Activated naive CD8-positive, alpha-beta T cell treated with anti-CD3 and anti-CD28 coated beads, Interleukin-2, amount 10 ng/mL, durations not matched to agents 7 days and 5 days (primary cell): ENCODE measurements at regions not wholly inside any gene's neighbourhood (a gene's known extent, or its start where the extent isn't known, plus 50 kb on each side); places are given as distances from the start of the nearest gene placed in this dataset.
"Not testable (repeated sequence)": the region's sequence is repeated elsewhere in the genome, so short reads cannot be mapped to it uniquely, and the experiment has no call there.

Experiments used
- ATAC-seq: fragments of 150-1000 bp; cut with Tn5 transposase; one replicate; pipeline ENCODE4 v1.10.0; 2021; ENCODE audit warnings: low read depth, moderate library complexity
- POLR2A ChIA-PET: fragments of 350-600 bp; sonication (Branson Sonifier 250); formaldehyde crosslinking; loops from one replicate; lab custom pipeline; 2021; ENCODE audit warnings: antibody characterized with exemption; lab: Charles Lee
- DNase-seq: peaks from one replicate; pipeline ENCODE4 v3.0.0; 2021
- H3K27ac Mint-ChIP-seq: one replicate; pipeline ENCODE4 v1.8.0; 2022; ENCODE audit warnings: mild to moderate bottlenecking, mixed read lengths
- H3K27me3 Mint-ChIP-seq: one replicate; pipeline ENCODE4 v1.8.0; 2022; ENCODE audit warnings: mild to moderate bottlenecking, moderate library complexity, mixed read lengths
- H3K36me3 Mint-ChIP-seq: one replicate; pipeline ENCODE4 v1.8.0; 2021; ENCODE audit warnings: mild to moderate bottlenecking, mixed read lengths
- H3K4me1 Mint-ChIP-seq: one replicate; pipeline ENCODE4 v1.8.0; 2021; ENCODE audit warnings: mixed read lengths
- H3K4me3 Mint-ChIP-seq: one replicate; pipeline ENCODE4 v1.8.0; 2022; ENCODE audit warnings: mild to moderate bottlenecking, moderate library complexity, mixed read lengths
- H3K9me3 Mint-ChIP-seq: one replicate; pipeline ENCODE4 v1.8.0; 2021; ENCODE audit warnings: mixed read lengths

- no peaks in the 10 kb centered on the region for H3K36me3 Mint-ChIP-seq
Observed at GRCh38 chr14:94827711-94828447, 58.0 kb upstream of the GSC start.

GRCh38 chr14:94826774-94827173 lies 56.9 kb upstream of the GSC start:
- Mint-ChIP-seq H3K27ac (no peak overlapping the region), H3K36me3 (no peaks in the 10 kb centered on the region), H3K27me3 (peaks cover 8% of the 10 kb centered on the region), H3K4me3 (no peak overlapping the region), H3K9me3 (no peaks in the 10 kb centered on the region), H3K4me1 (no peaks in the 10 kb centered on the region)
- POLR2A ChIA-PET: no interaction called here
- no peak for ATAC-seq
- no peak for DNase-seq

More at GRCh38 chr14:94827711-94828447, 58.0 kb upstream of the GSC start:
- no peak overlapping the region for H3K4me3 Mint-ChIP-seq
- POLR2A ChIA-PET: interaction anchor here (0.7 kb wide), 1 partner anchor 385 kb away, joined by 3 read pairs; no protein-coding TSS in a partner anchor
- H3K27me3 Mint-ChIP-seq: peaks cover 5% of the 10 kb centered on the region
- no peak overlapping the region for H3K27ac Mint-ChIP-seq
- H3K9me3 Mint-ChIP-seq: no peaks in the 10 kb centered on the region
- DNase-seq: no peak
- no peaks in the 10 kb centered on the region for H3K4me1 Mint-ChIP-seq
- ATAC-seq: no peak

- Mint-ChIP-seq H3K36me3 (no peaks in the 10 kb centered on the region), H3K4me3 (no peak overlapping the region), H3K4me1 (no peaks in the 10 kb centered on the region), H3K27me3 (peaks cover 8% of the 10 kb centered on the region), H3K9me3 (no peaks in the 10 kb centered on the region), H3K27ac (no peak overlapping the region)
- DNase-seq (no peak), ATAC-seq (no peak)
- POLR2A ChIA-PET: no interaction called here
Observed at GRCh38 chr14:94823556-94824341, 53.8 kb upstream of the GSC start.

- no peak for DNase-seq
- no peak for ATAC-seq
- H3K36me3 Mint-ChIP-seq: no peaks in the 10 kb centered on the region
- H3K27ac Mint-ChIP-seq: no peak overlapping the region
- no peaks in the 10 kb centered on the region for H3K9me3 Mint-ChIP-seq
- no peak overlapping the region for H3K4me3 Mint-ChIP-seq
- H3K27me3 Mint-ChIP-seq: peaks cover 5% of the 10 kb centered on the region
- POLR2A ChIA-PET: no interaction called here
- no peaks in the 10 kb centered on the region for H3K4me1 Mint-ChIP-seq
Observed at GRCh38 chr14:94821705-94822104, 51.8 kb upstream of the GSC start.

DNA sequence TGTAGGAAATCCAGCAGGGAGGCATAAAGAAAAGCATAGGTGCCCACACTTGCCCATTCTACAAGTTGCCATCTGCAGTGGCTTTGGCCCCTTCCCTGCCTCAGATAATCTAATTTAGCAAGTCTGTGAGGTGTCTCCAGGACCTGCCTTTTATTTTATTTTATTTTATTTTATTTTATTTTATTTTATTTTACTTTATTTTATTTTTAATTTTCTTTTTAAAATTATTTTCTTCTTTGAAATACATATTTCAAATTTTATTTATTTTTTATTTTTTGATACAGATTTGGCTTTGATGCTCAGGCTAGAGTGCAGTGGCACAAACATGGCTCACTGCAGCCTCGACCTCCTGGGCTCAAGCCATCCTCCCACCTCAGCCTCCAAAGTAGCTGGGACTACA lies 51.0 kb upstream of the GSC start:
- H3K27ac Mint-ChIP-seq, DNase-seq, POLR2A ChIA-PET, ATAC-seq, H3K36me3 Mint-ChIP-seq, H3K9me3 Mint-ChIP-seq, H3K4me1 Mint-ChIP-seq, H3K27me3 Mint-ChIP-seq, H3K4me3 Mint-ChIP-seq: not testable (repeated sequence)
